KMS-11 (cell line): ENCODE measurements at regions not wholly inside any gene's neighbourhood (a gene's known extent, or its start where the extent isn't known, plus 50 kb on each side); places are given as distances from the start of the nearest gene placed in this dataset.

Experiments used
- H2AFZ ChIP-seq: fragments of 200-600 bp; sonication (generic); 2 replicates; pipeline ENCODE4 v1.6.1; 2016; ENCODE audit warnings: antibody characterized with exemption, mixed run types, low read depth
- H3K27ac ChIP-seq: fragments of 200-600 bp; sonication (generic); 2 replicates; pipeline ENCODE4 v1.6.1; 2016; ENCODE audit warnings: mild to moderate bottlenecking, mixed run types
- H3K27me3 ChIP-seq: fragments of 200-600 bp; sonication (generic); 2 replicates; pipeline ENCODE4 v1.6.1; 2017; ENCODE audit warnings: mild to moderate bottlenecking, low read depth, mixed run types, moderate library complexity; ENCODE audit not compliant: insufficient read depth
- H3K36me3 ChIP-seq: fragments of 200-600 bp; sonication (generic); 2 replicates; pipeline ENCODE4 v1.6.1; 2017; ENCODE audit warnings: mild to moderate bottlenecking, mixed run types; ENCODE audit not compliant: insufficient read depth
- H3K4me1 ChIP-seq: fragments of 200-600 bp; sonication (generic); 2 replicates; pipeline ENCODE4 v1.6.1; 2016; ENCODE audit warnings: mild to moderate bottlenecking, low read depth, mixed run types; ENCODE audit not compliant: poor library complexity, severe bottlenecking
- H3K4me2 ChIP-seq: fragments of 200-600 bp; sonication (generic); 2 replicates; pipeline ENCODE4 v1.7.0; 2016; ENCODE audit warnings: mild to moderate bottlenecking, mixed run types
- H3K4me3 ChIP-seq: fragments of 200-600 bp; sonication (generic); IDR thresholded peaks from 2 replicates; pipeline ENCODE4 v1.6.1; 2017; ENCODE audit warnings: low read depth, low read length, mixed read lengths; ENCODE audit not compliant: insufficient read depth
- H3K79me2 ChIP-seq: fragments of 200-600 bp; sonication (generic); 2 replicates; pipeline ENCODE4 v1.6.1; 2016; ENCODE audit warnings: low read depth, mixed run types; ENCODE audit not compliant: insufficient read depth
- H3K9ac ChIP-seq: fragments of 200-600 bp; sonication (generic); 2 replicates; pipeline ENCODE4 v1.6.1; 2016; ENCODE audit warnings: mild to moderate bottlenecking, mixed run types
- H4K20me1 ChIP-seq: fragments of 200-600 bp; sonication (generic); 2 replicates; pipeline ENCODE4 v1.6.1; 2016; ENCODE audit warnings: mild to moderate bottlenecking, mixed run types; ENCODE audit not compliant: insufficient read depth
- TF ChIP-seq, protein P1 (sequence below): fragments of 200-600 bp; sonication (generic); conservative IDR thresholded peaks from 2 replicates; pipeline ENCODE4 v1.6.1; 2017; ENCODE audit warnings: low read depth, mild to moderate bottlenecking, antibody characterized with exemption, low read length, moderate library complexity, mixed read lengths

DNA sequence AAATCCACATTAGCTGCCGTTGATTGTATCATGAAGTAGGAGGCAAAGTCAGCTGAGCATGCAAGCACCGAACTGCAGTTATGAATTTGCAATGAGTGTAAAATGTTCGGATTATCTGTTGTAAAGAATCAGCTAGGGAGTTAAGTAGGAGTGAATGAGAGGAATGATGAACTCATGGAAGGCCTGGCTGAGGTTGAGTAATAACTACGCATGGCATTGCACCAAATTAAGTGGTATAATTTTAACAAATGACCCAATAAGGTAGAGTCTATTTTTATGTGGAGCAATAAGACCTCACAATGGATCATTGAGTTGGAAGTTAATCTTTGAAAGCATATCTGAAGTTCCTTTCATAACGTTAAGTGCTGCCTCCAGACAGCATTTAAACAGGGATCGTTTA lies 288.2 kb upstream of the CHST9 start:
- TF ChIP-seq, protein P1, sequence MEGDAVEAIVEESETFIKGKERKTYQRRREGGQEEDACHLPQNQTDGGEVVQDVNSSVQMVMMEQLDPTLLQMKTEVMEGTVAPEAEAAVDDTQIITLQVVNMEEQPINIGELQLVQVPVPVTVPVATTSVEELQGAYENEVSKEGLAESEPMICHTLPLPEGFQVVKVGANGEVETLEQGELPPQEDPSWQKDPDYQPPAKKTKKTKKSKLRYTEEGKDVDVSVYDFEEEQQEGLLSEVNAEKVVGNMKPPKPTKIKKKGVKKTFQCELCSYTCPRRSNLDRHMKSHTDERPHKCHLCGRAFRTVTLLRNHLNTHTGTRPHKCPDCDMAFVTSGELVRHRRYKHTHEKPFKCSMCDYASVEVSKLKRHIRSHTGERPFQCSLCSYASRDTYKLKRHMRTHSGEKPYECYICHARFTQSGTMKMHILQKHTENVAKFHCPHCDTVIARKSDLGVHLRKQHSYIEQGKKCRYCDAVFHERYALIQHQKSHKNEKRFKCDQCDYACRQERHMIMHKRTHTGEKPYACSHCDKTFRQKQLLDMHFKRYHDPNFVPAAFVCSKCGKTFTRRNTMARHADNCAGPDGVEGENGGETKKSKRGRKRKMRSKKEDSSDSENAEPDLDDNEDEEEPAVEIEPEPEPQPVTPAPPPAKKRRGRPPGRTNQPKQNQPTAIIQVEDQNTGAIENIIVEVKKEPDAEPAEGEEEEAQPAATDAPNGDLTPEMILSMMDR, result no peak
- no peaks in the 10 kb centered on the region for H3K27me3 ChIP-seq
- H3K4me2 ChIP-seq, result no peak overlapping the region

DNA sequence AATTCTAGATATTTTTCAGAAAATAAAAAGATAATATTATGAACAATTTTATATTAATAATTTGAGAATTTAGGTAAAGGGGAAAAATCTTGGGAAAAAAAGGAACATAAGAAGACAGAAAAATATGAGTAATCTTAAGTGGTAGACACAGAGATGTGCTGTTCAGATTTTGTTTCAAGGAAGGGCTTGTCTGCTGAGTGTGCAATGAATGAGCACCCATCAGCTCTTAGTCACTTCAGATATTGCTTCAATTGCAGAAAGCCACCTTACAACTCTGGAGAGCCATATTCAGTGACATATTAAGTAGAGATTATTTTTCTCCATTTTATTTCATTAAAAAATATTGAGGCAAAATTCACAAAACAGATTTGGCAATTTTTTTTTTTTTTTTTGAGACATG lies 282.0 kb upstream of the CHST9 start:
- no peaks in the 10 kb centered on the region for H4K20me1 ChIP-seq
- no peak overlapping the region for H3K4me3 ChIP-seq
- no peaks in the 10 kb centered on the region for H3K79me2 ChIP-seq
- no peaks in the 10 kb centered on the region for H3K27me3 ChIP-seq
- no peaks in the 10 kb centered on the region for H3K36me3 ChIP-seq
- TF ChIP-seq, protein P1, result no peak
- no peaks in the 10 kb centered on the region for H3K4me1 ChIP-seq
- no peak overlapping the region for H3K27ac ChIP-seq
- H2AFZ ChIP-seq, result no peak overlapping the region
- H3K9ac ChIP-seq, result no peak overlapping the region
- H3K4me2 ChIP-seq, result no peak overlapping the region

More for the DNA sequence above, 288.2 kb upstream of the CHST9 start:
- Histone ChIP-seq H3K36me3 (no peaks in the 10 kb centered on the region), H3K27ac (no peak overlapping the region), H2AFZ (no peak overlapping the region), H3K9ac (no peak overlapping the region), H3K4me3 (no peak overlapping the region), H4K20me1 (no peaks in the 10 kb centered on the region), H3K4me1 (no peaks in the 10 kb centered on the region), H3K79me2 (no peaks in the 10 kb centered on the region)

DNA sequence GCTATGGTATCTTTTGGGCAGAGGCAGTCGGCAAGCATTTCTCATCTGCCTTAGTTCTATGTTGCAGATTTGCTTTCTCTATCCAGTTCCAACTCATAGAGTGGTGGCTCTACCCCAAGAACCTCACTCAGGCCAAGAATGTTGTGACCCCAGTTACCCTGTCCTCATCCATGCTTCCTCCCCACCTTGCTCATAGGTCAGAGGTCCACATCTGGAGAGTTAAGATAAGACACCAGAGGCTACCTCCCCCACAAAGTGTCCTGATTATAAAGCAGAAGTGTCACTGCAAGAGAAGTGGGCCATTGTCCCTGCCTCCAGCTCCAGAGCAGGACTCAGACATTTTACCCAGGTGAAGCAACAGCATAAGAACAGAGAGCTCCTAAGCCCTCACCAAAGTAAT lies 276.8 kb upstream of the CHST9 start:
- H3K4me3 ChIP-seq, result no peak overlapping the region
- H3K4me2 ChIP-seq, result no peak overlapping the region

DNA sequence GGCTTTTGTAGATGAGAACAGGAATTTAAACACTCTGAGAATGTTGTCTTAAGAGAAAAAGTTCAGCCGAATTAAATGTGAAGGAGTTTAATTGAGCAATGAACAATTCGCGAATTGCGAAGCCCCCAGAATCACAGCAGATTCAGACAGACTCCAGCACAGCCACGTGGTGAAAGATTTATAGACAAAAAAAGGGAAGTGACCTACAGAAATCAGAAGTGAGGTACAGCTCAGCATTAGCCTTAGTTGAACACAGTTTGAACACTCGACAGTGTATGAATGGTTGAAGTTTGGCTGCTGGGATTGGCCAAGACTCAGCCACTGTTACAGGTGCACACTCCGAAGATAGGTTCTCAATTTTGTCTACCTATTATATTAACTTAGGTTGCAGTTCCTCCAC lies 264.0 kb upstream of the CHST9 start:
- no peaks in the 10 kb centered on the region for H3K27me3 ChIP-seq
- TF ChIP-seq, protein P1, result no peak
- no peak overlapping the region for H3K4me2 ChIP-seq
- H3K27ac ChIP-seq, result no peak overlapping the region
- no peak overlapping the region for H2AFZ ChIP-seq
- no peak overlapping the region for H3K4me3 ChIP-seq
- no peaks in the 10 kb centered on the region for H4K20me1 ChIP-seq
- H3K36me3 ChIP-seq, result no peaks in the 10 kb centered on the region
- H3K4me1 ChIP-seq, result no peaks in the 10 kb centered on the region
- no peaks in the 10 kb centered on the region for H3K79me2 ChIP-seq
- no peak overlapping the region for H3K9ac ChIP-seq

More for the DNA sequence above, 276.8 kb upstream of the CHST9 start:
- H4K20me1 ChIP-seq, result no peaks in the 10 kb centered on the region
- H2AFZ ChIP-seq, result no peak overlapping the region
- no peaks in the 10 kb centered on the region for H3K27me3 ChIP-seq
- H3K4me1 ChIP-seq, result no peaks in the 10 kb centered on the region
- H3K27ac ChIP-seq, result no peak overlapping the region
- TF ChIP-seq, protein P1, result no peak
- H3K79me2 ChIP-seq, result no peaks in the 10 kb centered on the region
- no peaks in the 10 kb centered on the region for H3K36me3 ChIP-seq
- H3K9ac ChIP-seq, result no peak overlapping the region

DNA sequence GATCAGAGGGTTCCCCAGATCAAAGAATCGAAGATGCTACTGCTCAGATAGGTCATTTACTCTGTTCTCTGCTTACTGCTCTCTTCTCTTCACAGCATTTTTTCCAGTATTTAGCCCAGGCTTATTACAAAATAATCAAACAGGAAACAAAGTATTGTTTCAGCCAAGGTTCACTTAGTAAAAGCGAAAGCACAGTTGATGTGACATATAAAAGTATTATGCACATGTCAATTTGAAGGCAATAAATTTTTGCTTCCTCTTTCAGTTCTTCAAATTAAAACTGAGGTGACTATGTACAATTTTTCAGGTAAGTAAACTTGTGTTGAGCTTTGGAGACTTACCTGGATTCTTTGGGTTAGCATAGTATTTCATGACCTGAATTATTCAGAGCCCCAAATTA lies 262.8 kb upstream of the CHST9 start:
- Histone ChIP-seq H3K9ac (no peak overlapping the region), H3K4me3 (no peak overlapping the region), H3K27ac (no peak overlapping the region), H3K36me3 (no peaks in the 10 kb centered on the region), H3K79me2 (no peaks in the 10 kb centered on the region), H3K27me3 (no peaks in the 10 kb centered on the region), H3K4me2 (no peak overlapping the region), H2AFZ (no peak overlapping the region), H3K4me1 (no peaks in the 10 kb centered on the region), H4K20me1 (no peaks in the 10 kb centered on the region)
- TF ChIP-seq, protein P1, result no peak
